Umbilical cord (tissue), 1 donor: ENCODE measurements at regions not wholly inside any gene's neighbourhood (a gene's known extent, or its start where the extent isn't known, plus 50 kb on each side); places are given as distances from the start of the nearest gene placed in this dataset.

Source experiments
- DNase-seq: peaks from one replicate; pipeline ENCODE4 v3.0.0-alpha.2; 2015; ENCODE audit warnings: low spot score

- DNase-seq, result peak; percentile 18
Measured at GRCh38 chr18:44130376-44130942, 550.2 kb upstream of the SETBP1 start.

GRCh38 chr18:44133483-44133882 is 547.2 kb upstream of the SETBP1 start:
- no peak for DNase-seq

- no peak for DNase-seq
Measured at GRCh38 chr18:44134447-44134846, 546.2 kb upstream of the SETBP1 start.

GRCh38 chr18:44135741-44136140 is 544.9 kb upstream of the SETBP1 start:
- no peak for DNase-seq

- no peak for DNase-seq
Measured at GRCh38 chr18:44136326-44136725, 544.4 kb upstream of the SETBP1 start.

- DNase-seq, result peak; percentile 73
Measured at GRCh38 chr18:44143072-44143471, 537.6 kb upstream of the SETBP1 start.

- no peak for DNase-seq
Measured at GRCh38 chr18:44149706-44150105, 531.0 kb upstream of the SETBP1 start.

- DNase-seq, result no peak
Measured at GRCh38 chr18:44153981-44154380, 526.7 kb upstream of the SETBP1 start.

- peak; percentile 57 for DNase-seq
Measured at GRCh38 chr18:44156126-44156525, 524.6 kb upstream of the SETBP1 start.

GRCh38 chr18:44156776-44157335 is 523.8 kb upstream of the SETBP1 start:
- DNase-seq, result no peak

- no peak for DNase-seq
Measured at GRCh38 chr18:44170208-44170880, 510.3 kb upstream of the SETBP1 start.

- no peak for DNase-seq
Measured at GRCh38 chr18:44171301-44171700, 509.4 kb upstream of the SETBP1 start.

GRCh38 chr18:44175891-44176290 is 504.8 kb upstream of the SETBP1 start:
- DNase-seq, result no peak

- no peak for DNase-seq
Measured at GRCh38 chr18:44178476-44178875, 502.2 kb upstream of the SETBP1 start.

- DNase-seq, result no peak
Measured at GRCh38 chr18:44179693-44180092, 501.0 kb upstream of the SETBP1 start.

- DNase-seq, result no peak
Measured at GRCh38 chr18:44180683-44181082, 500.0 kb upstream of the SETBP1 start.

GRCh38 chr18:44181951-44182747 is 498.5 kb upstream of the SETBP1 start:
- DNase-seq, result no peak

- DNase-seq, result peak; percentile 70
Measured at GRCh38 chr18:44186001-44186400, 494.7 kb upstream of the SETBP1 start.

GRCh38 chr18:44187090-44187489 is 493.6 kb upstream of the SETBP1 start:
- no peak for DNase-seq

GRCh38 chr18:44195394-44196140 is 485.1 kb upstream of the SETBP1 start:
- no peak for DNase-seq

GRCh38 chr18:44197832-44198611 is 482.7 kb upstream of the SETBP1 start:
- DNase-seq, result no peak
